ENCODE measurements at regions not wholly inside any gene's neighbourhood (a gene's known extent, or its start where the extent isn't known, plus 50 kb on each side); places are given as distances from the start of the nearest gene placed in this dataset.

DNA sequence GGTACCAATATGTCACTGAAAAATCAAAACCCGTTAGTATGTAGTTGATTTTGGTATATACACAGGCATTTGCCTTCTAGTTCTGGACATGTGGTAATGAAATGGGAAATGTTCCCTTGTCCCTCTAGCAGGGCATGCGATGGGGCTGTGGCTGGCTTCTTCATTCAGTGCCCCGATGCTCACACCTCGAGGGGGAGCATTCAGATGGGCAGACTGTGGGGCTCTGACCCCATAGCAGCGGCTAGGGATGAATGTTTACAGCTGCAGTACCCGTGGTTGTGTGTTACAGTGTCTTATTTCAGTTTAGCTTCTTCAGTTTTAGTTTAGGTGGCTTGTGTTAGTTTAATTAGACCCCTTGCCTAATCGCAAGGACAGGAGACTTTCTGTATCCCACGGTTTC lies 1741.0 kb upstream of the PCDH10 start:
- Mint-ChIP-seq H3K27ac (ENCODE audit: unreplicated experiment) (no peak overlapping the region), H3K36me3 (ENCODE audit: unreplicated experiment) (no peaks in the 10 kb centered on the region), H3K27me3 (ENCODE audit: unreplicated experiment) (no peaks in the 10 kb centered on the region), H3K9me3 (ENCODE audit: unreplicated experiment) (peaks cover 10% of the 10 kb centered on the region), H3K4me1 (ENCODE audit: unreplicated experiment) (no peaks in the 10 kb centered on the region), H3K4me3 (ENCODE audit: unreplicated experiment) (no peak overlapping the region)
- TF ChIP-seq, protein P1, sequence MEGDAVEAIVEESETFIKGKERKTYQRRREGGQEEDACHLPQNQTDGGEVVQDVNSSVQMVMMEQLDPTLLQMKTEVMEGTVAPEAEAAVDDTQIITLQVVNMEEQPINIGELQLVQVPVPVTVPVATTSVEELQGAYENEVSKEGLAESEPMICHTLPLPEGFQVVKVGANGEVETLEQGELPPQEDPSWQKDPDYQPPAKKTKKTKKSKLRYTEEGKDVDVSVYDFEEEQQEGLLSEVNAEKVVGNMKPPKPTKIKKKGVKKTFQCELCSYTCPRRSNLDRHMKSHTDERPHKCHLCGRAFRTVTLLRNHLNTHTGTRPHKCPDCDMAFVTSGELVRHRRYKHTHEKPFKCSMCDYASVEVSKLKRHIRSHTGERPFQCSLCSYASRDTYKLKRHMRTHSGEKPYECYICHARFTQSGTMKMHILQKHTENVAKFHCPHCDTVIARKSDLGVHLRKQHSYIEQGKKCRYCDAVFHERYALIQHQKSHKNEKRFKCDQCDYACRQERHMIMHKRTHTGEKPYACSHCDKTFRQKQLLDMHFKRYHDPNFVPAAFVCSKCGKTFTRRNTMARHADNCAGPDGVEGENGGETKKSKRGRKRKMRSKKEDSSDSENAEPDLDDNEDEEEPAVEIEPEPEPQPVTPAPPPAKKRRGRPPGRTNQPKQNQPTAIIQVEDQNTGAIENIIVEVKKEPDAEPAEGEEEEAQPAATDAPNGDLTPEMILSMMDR (IDR thresholded peaks at IDR 0.05) = no peak
- DNase-seq (ENCODE audit: extremely low spot score, unreplicated experiment) = no peak

DNA sequence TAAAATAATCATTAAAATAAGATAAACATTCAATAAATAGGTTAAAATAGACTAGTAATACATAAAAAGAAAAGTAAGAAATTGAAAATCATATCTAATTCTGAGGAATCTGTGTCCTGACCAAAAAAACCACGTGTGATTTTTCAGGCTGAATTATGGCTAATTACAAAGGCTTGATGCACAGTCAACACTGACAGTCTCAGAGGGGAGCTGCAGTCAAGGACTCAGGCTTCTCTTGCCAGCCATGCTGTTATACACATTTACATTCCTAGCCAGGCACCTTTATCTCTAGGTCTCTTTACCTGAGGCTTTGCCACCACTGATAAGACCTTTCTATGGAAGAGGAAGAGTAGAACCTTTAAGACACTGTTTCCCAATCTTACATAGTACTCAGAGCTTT lies 1737.7 kb upstream of the PCDH10 start:
- TF ChIP-seq, protein P1 (IDR thresholded peaks at IDR 0.05) = no peak
- no peaks in the 10 kb centered on the region for H3K4me1 Mint-ChIP-seq (ENCODE audit: unreplicated experiment)
- no peak for DNase-seq (ENCODE audit: extremely low spot score, unreplicated experiment)
- H3K4me3 Mint-ChIP-seq (ENCODE audit: unreplicated experiment) = no peak overlapping the region
- no peaks in the 10 kb centered on the region for H3K27me3 Mint-ChIP-seq (ENCODE audit: unreplicated experiment)
- no peak overlapping the region for H3K27ac Mint-ChIP-seq (ENCODE audit: unreplicated experiment)
- no peaks in the 10 kb centered on the region for H3K36me3 Mint-ChIP-seq (ENCODE audit: unreplicated experiment)
- H3K9me3 Mint-ChIP-seq (ENCODE audit: unreplicated experiment) = peaks cover 14% of the 10 kb centered on the region

DNA sequence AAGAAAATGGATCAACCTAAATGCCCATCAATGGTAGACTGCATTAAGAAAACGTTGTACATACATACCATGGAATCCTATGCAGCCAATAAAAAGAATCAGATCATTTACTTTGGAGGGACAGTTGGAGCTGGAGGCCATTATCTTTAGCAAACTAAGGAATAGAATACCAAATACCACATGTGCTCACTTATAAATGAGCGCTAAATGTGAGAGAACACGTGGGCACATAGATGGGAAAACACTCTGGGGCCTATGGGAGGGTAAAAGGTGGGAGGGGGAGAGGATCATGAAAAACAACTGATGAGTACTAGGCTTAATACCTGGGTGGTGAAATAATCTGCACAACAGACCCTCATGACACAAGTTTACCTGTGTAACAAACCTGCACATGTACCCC lies 1729.9 kb upstream of the PCDH10 start:
- no peaks in the 10 kb centered on the region for H3K4me1 Mint-ChIP-seq (ENCODE audit: unreplicated experiment)
- TF ChIP-seq, protein P1 (IDR thresholded peaks at IDR 0.05) = no peak

DNA sequence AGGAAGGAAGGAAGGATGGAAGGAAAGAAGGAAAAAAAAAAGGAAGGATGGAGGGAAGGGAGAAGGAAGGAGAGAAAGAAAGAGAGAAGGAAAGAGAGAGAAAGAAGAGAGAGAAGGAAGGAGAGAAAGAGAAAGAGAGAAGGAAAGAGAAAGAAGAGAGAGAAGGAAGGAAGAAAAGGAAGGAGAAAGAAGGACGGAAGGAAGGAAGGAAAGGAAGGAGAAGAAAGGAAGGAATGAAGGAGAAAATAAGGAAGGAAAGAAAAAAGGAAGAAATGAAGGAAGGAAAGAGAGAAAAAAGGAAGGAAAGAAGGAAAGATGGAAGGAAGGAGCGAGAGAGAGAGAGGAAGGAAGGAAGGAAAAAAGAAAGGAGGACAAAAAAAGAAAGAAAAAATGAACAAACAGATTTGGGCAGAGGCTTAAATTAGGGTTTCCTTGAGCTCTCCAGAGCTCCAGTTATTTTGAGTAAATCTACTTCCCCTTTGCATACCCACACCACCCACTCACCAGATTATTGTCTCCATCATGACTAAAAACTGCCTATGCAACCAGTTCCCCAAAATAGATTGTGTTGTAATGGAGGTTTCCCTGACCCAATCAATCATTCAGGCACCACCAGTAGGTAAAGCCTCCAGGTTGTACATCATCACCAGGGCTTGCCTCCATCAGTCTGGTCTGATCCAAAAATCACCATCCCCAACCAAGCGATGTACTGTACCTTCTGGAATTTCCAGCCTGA lies 1722.9 kb upstream of the PCDH10 start:
- H3K36me3 Mint-ChIP-seq (ENCODE audit: unreplicated experiment) = no peaks in the 10 kb centered on the region
- TF ChIP-seq, protein P1 (IDR thresholded peaks at IDR 0.05) = no peak
- H3K4me1 Mint-ChIP-seq (ENCODE audit: unreplicated experiment) = no peaks in the 10 kb centered on the region
- peaks cover 13% of the 10 kb centered on the region for H3K9me3 Mint-ChIP-seq (ENCODE audit: unreplicated experiment)
- no peaks in the 10 kb centered on the region for H3K27me3 Mint-ChIP-seq (ENCODE audit: unreplicated experiment)
- no peak for DNase-seq (ENCODE audit: extremely low spot score, unreplicated experiment)
- no peak overlapping the region for H3K27ac Mint-ChIP-seq (ENCODE audit: unreplicated experiment)
- H3K4me3 Mint-ChIP-seq (ENCODE audit: unreplicated experiment) = no peak overlapping the region

More for the DNA sequence above, 1729.9 kb upstream of the PCDH10 start:
- H3K9me3 Mint-ChIP-seq (ENCODE audit: unreplicated experiment) = peaks cover 23% of the 10 kb centered on the region
- H3K4me3 Mint-ChIP-seq (ENCODE audit: unreplicated experiment) = no peak overlapping the region
- no peaks in the 10 kb centered on the region for H3K27me3 Mint-ChIP-seq (ENCODE audit: unreplicated experiment)
- no peak overlapping the region for H3K27ac Mint-ChIP-seq (ENCODE audit: unreplicated experiment)
- H3K36me3 Mint-ChIP-seq (ENCODE audit: unreplicated experiment) = no peaks in the 10 kb centered on the region
- no peak for DNase-seq (ENCODE audit: extremely low spot score, unreplicated experiment)

DNA sequence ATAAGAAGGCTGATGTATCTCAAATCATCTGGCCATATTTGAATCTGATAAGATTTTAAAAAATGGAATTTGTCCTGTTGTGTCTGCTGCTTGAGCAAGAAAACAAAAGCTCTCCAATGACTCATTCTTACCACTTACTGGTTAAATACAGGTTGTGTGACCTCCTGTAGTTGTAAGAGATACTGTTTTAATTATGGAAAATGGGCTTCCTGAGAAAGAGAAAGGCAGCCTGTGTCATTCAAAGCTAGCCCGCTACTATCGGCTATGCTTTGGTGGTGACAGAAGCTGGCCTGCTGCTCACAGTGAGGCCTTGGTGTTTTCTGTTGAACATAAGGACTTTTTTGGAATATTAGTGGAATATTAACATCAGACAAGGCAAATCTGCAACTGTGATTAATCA lies 1722.1 kb upstream of the PCDH10 start:
- H3K27ac Mint-ChIP-seq (ENCODE audit: unreplicated experiment) = no peak overlapping the region
- TF ChIP-seq, protein P1 (IDR thresholded peaks at IDR 0.05) = no peak
- H3K4me3 Mint-ChIP-seq (ENCODE audit: unreplicated experiment) = no peak overlapping the region
- no peaks in the 10 kb centered on the region for H3K27me3 Mint-ChIP-seq (ENCODE audit: unreplicated experiment)
- H3K36me3 Mint-ChIP-seq (ENCODE audit: unreplicated experiment) = no peaks in the 10 kb centered on the region
- peaks cover 7% of the 10 kb centered on the region for H3K9me3 Mint-ChIP-seq (ENCODE audit: unreplicated experiment)
- H3K4me1 Mint-ChIP-seq (ENCODE audit: unreplicated experiment) = no peaks in the 10 kb centered on the region
- no peak for DNase-seq (ENCODE audit: extremely low spot score, unreplicated experiment)
